ENCODE measurements at regions not wholly inside any gene's neighbourhood (a gene's known extent, or its start where the extent isn't known, plus 50 kb on each side); places are given as distances from the start of the nearest gene placed in this dataset.

DNA sequence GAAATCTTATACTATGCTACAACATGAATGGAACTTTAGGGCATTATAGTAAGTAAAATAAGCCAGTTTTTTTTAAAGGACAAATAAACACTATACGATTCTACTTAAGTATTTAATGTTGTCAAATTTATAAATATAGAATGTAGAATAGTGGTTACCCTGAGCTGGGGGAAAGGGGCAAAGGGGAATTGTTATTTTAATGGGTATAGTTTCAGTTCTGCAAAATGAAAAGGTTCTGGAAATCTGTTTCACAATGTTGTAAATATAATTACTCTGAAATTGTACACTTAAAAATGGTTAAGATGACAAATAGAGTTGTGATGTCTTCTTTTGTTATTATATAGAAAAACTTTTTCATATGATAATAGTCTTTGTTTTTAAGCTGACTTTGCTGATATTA, 366.3 kb downstream of the MRPL39 start:
- H3K4me3 ChIP-seq, result no peak overlapping the region
- TF ChIP-seq FOXP2 (optimal IDR thresholded peaks at IDR 0.05; ENCODE audit: control extremely low read depth, extremely low read length, insufficient read depth), result no peak
- no peak for TF ChIP-seq EZH2 (IDR thresholded peaks at IDR 0.05)
- no peak for TF ChIP-seq POLR2AphosphoS5 (IDR thresholded peaks at IDR 0.05; ENCODE audit: borderline replicate concordance, low read depth, low read length)
- peaks cover 7% of the 10 kb centered on the region; the same call in 1 of the 2 replicates for H3K9me3 ChIP-seq (ENCODE audit: low read depth, low read length)
- H3K9ac ChIP-seq (ENCODE audit: insufficient read length), result no peak overlapping the region
- no peak for DNase-seq (ENCODE audit: low read depth, low spot score)
- H3K27ac ChIP-seq, result no peak overlapping the region
- H3K36me3 ChIP-seq (ENCODE audit: insufficient read depth, low read length), result no peaks in the 10 kb centered on the region

GRCh38 chr21:25234857-25235801, 372.2 kb downstream of the MRPL39 start:
- TF ChIP-seq FOXP2 (optimal IDR thresholded peaks at IDR 0.05; ENCODE audit: control extremely low read depth, extremely low read length, insufficient read depth), result no peak
- no peak for TF ChIP-seq EZH2 (IDR thresholded peaks at IDR 0.05)
- no peak overlapping the region for H3K9ac ChIP-seq (ENCODE audit: insufficient read length)
- peaks cover 7% of the 10 kb centered on the region; the same call in 1 of the 2 replicates for H3K9me3 ChIP-seq (ENCODE audit: low read depth, low read length)
- no peak overlapping the region for H3K27ac ChIP-seq
- H3K4me3 ChIP-seq, result no peak overlapping the region
- DNase-seq (ENCODE audit: low read depth, low spot score), result no peak
- H3K36me3 ChIP-seq (ENCODE audit: insufficient read depth, low read length), result no peaks in the 10 kb centered on the region

DNA sequence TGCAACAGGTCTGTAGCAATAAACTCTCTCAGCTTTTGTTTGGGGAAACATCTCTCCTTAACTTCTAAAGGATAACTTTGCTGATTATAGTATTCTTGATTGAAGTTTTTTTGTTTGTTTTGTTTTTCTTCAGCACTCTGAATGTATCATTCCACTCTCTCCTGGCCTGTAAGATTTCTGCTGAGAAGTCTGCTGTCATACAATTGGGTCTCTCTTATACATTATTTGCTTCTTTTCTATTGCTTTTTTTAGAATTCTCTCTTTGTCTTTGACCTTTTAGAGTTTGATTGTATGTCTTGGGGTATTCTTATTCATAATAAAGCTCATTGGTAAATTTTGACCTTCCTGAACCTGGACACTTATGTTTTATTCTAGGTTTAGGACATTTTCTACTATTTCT, 386.3 kb downstream of the MRPL39 start:
- Histone ChIP-seq H3K9ac (ENCODE audit: insufficient read length) (no peak overlapping the region), H3K9me3 (ENCODE audit: low read depth, low read length) (peaks cover 6% of the 10 kb centered on the region; the same call in 1 of the 2 replicates), H3K36me3 (ENCODE audit: insufficient read depth, low read length) (no peaks in the 10 kb centered on the region), H3K4me3 (no peak overlapping the region), H3K27ac (no peak overlapping the region)
- no peak for DNase-seq (ENCODE audit: low read depth, low spot score)
- no peak for TF ChIP-seq EZH2 (IDR thresholded peaks at IDR 0.05)
- TF ChIP-seq FOXP2 (optimal IDR thresholded peaks at IDR 0.05; ENCODE audit: control extremely low read depth, extremely low read length, insufficient read depth), result no peak

- no peaks in the 10 kb centered on the region for H3K36me3 ChIP-seq (ENCODE audit: insufficient read depth, low read length)
- no peak overlapping the region for H3K9ac ChIP-seq (ENCODE audit: insufficient read length)
- no peak for DNase-seq (ENCODE audit: low read depth, low spot score)
- H3K9me3 ChIP-seq (ENCODE audit: low read depth, low read length), result peaks cover 6% of the 10 kb centered on the region; the same call in 1 of the 2 replicates
- no peak overlapping the region for H3K4me3 ChIP-seq
- H3K27ac ChIP-seq, result no peak overlapping the region
- no peak for TF ChIP-seq EZH2 (IDR thresholded peaks at IDR 0.05)
- TF ChIP-seq POLR2AphosphoS5 (IDR thresholded peaks at IDR 0.05; ENCODE audit: borderline replicate concordance, low read depth, low read length), result no peak
Observed at GRCh38 chr21:25220169-25220568, 387.1 kb downstream of the MRPL39 start.

DNA sequence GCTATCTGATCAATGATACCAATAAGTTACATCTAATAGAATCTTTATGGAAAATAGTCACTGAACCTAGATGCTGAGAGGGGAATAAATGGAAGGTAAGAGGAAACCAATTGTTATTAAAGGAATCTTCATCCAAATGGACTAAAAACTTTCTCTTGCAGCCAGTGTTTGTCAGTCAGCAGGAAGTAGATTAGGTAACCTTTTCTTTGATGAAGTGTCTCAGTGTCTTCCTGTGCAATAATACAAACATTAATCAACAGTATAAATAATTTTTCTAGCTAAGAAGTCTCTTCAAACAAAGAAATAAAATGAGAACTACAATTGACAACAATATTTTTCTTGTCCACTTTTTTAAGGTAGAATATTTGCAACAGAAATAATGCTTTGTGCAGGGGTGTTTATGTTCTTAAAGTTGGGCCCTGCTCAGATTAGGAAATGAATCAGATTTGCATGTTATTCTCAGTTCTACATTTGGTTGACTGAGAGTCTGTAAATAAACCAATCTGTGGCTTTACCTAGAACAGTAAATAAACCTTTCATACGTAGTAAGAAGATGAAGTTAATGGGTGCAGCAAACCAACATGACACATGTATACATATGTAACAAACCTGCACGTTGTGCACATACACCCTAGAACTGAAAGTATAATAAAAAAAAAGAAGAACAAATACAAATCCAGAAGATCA, 391.4 kb downstream of the MRPL39 start:
- H3K9ac ChIP-seq (ENCODE audit: insufficient read length), result no peak overlapping the region
- peaks cover 5% of the 10 kb centered on the region; the same call in 1 of the 2 replicates for H3K9me3 ChIP-seq (ENCODE audit: low read depth, low read length)
- TF ChIP-seq FOXP2 (optimal IDR thresholded peaks at IDR 0.05; ENCODE audit: control extremely low read depth, extremely low read length, insufficient read depth) (no peak), EZH2 (IDR thresholded peaks at IDR 0.05) (no peak), POLR2AphosphoS5 (IDR thresholded peaks at IDR 0.05; ENCODE audit: borderline replicate concordance, low read depth, low read length) (no peak)
- no peaks in the 10 kb centered on the region for H3K36me3 ChIP-seq (ENCODE audit: insufficient read depth, low read length)
- H3K4me3 ChIP-seq, result no peak overlapping the region
- no peak overlapping the region for H3K27ac ChIP-seq
- DNase-seq (ENCODE audit: low read depth, low spot score), result no peak

GRCh38 chr21:25214676-25215075, 392.6 kb downstream of the MRPL39 start:
- Histone ChIP-seq H3K27ac (no peak overlapping the region), H3K9ac (ENCODE audit: insufficient read length) (no peak overlapping the region), H3K9me3 (ENCODE audit: low read depth, low read length) (no peaks in the 10 kb centered on the region), H3K36me3 (ENCODE audit: insufficient read depth, low read length) (no peaks in the 10 kb centered on the region), H3K4me3 (no peak overlapping the region)
- no peak for DNase-seq (ENCODE audit: low read depth, low spot score)
- no peak for TF ChIP-seq FOXP2 (optimal IDR thresholded peaks at IDR 0.05; ENCODE audit: control extremely low read depth, extremely low read length, insufficient read depth)
- TF ChIP-seq POLR2AphosphoS5 (IDR thresholded peaks at IDR 0.05; ENCODE audit: borderline replicate concordance, low read depth, low read length), result no peak
- TF ChIP-seq EZH2 (IDR thresholded peaks at IDR 0.05), result no peak

DNA sequence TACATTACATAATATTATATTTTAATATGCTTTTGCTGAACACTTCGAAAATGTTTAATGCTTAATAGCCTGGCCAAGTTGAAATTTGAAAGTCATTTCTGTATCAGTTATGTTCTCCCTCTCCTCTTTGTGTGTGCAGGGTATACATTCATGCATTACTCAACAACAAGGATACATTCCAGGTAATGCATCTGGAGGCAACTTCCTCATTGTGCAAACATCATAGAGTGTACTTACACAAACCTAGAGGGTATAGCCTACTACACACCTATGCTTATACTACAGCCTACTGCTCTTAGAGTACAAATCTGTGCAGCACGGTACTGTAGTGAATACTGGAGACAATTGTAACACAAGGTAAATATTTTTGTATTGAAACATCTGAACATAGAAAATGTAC, 407.3 kb downstream of the MRPL39 start:
- H3K27ac ChIP-seq, result no peak overlapping the region
- no peak for DNase-seq (ENCODE audit: low read depth, low spot score)
- H3K9me3 ChIP-seq (ENCODE audit: low read depth, low read length), result no peaks in the 10 kb centered on the region
- H3K9ac ChIP-seq (ENCODE audit: insufficient read length), result no peak overlapping the region
- TF ChIP-seq FOXP2 (optimal IDR thresholded peaks at IDR 0.05; ENCODE audit: control extremely low read depth, extremely low read length, insufficient read depth) (no peak), POLR2AphosphoS5 (IDR thresholded peaks at IDR 0.05; ENCODE audit: borderline replicate concordance, low read depth, low read length) (no peak), EZH2 (IDR thresholded peaks at IDR 0.05) (no peak)
- H3K4me3 ChIP-seq, result no peak overlapping the region
- H3K36me3 ChIP-seq (ENCODE audit: insufficient read depth, low read length), result no peaks in the 10 kb centered on the region

GRCh38 chr21:25191141-25191540, 416.1 kb downstream of the MRPL39 start:
- H3K27ac ChIP-seq, result no peak overlapping the region
- no peak for DNase-seq (ENCODE audit: low read depth, low spot score)
- no peak overlapping the region for H3K9ac ChIP-seq (ENCODE audit: insufficient read length)
- no peaks in the 10 kb centered on the region for H3K36me3 ChIP-seq (ENCODE audit: insufficient read depth, low read length)
- H3K4me3 ChIP-seq, result no peak overlapping the region
- no peak for TF ChIP-seq POLR2AphosphoS5 (IDR thresholded peaks at IDR 0.05; ENCODE audit: borderline replicate concordance, low read depth, low read length)
- H3K9me3 ChIP-seq (ENCODE audit: low read depth, low read length), result no peaks in the 10 kb centered on the region

Measured in SK-N-MC (cell line).